SJCRH30 (cell line): ENCODE measurements at regions not wholly inside any gene's neighbourhood (a gene's known extent, or its start where the extent isn't known, plus 50 kb on each side); places are given as distances from the start of the nearest gene placed in this dataset.

Experiments
- DNase-seq, 2 experiments: peaks; one replicate each; pipeline ENCODE4 v3.0.0-alpha.2; 2015 to 2020
- H3K27ac ChIP-seq: fragments of 250-450 bp; sonication (Bioruptor Pico); 2 replicates; pipeline ENCODE4 v1.5.1; 2020; ENCODE audit warnings: mild to moderate bottlenecking, moderate library complexity
- H3K27me3 ChIP-seq: fragments of 250-450 bp; sonication (Bioruptor Pico); 2 replicates; pipeline ENCODE4 v1.5.1; 2020; ENCODE audit warnings: mild to moderate bottlenecking, moderate library complexity
- H3K36me3 ChIP-seq: fragments of 250-450 bp; sonication (Bioruptor Pico); 2 replicates; pipeline ENCODE4 v1.5.1; 2020; ENCODE audit warnings: mild to moderate bottlenecking, moderate library complexity
- H3K4me1 ChIP-seq: fragments of 250-450 bp; sonication (Bioruptor Pico); 2 replicates; pipeline ENCODE4 v1.5.1; 2020; ENCODE audit warnings: mild to moderate bottlenecking, moderate library complexity
- H3K4me3 ChIP-seq: fragments of 250-450 bp; sonication (Bioruptor Pico); 2 replicates; pipeline ENCODE4 v1.5.1; 2020; ENCODE audit warnings: mild to moderate bottlenecking, moderate library complexity
- H3K9me3 ChIP-seq: fragments of 250-450 bp; sonication (Bioruptor Pico); replicated peaks from 2 replicates; pipeline ENCODE4 v1.5.1; 2020; ENCODE audit warnings: mild to moderate bottlenecking, moderate library complexity

- no peaks in the 10 kb centered on the region for H3K36me3 ChIP-seq
- DNase-seq: no peak
- no peak overlapping the region for H3K27ac ChIP-seq
- no peaks in the 10 kb centered on the region for H3K4me1 ChIP-seq
- H3K27me3 ChIP-seq: no peaks in the 10 kb centered on the region
- H3K4me3 ChIP-seq: no peak overlapping the region
- H3K9me3 ChIP-seq: 0 out of 2 replicates have a peak, but pooled peaks cover 4% of the 10 kb centered on the region
Observed at GRCh38 chr5:174400461-174400860, 323.9 kb upstream of the MSX2 start.

- no peak for DNase-seq
- Histone ChIP-seq H3K4me3 (no peak overlapping the region), H3K4me1 (no peaks in the 10 kb centered on the region), H3K9me3 (0 out of 2 replicates have a peak, but pooled peaks cover 4% of the 10 kb centered on the region), H3K36me3 (no peaks in the 10 kb centered on the region), H3K27ac (no peak overlapping the region), H3K27me3 (no peaks in the 10 kb centered on the region)
Observed at GRCh38 chr5:174401793-174402192, 322.6 kb upstream of the MSX2 start.

GRCh38 chr5:174402222-174402812 is 322.1 kb upstream of the MSX2 start:
- Histone ChIP-seq H3K27ac (no peak overlapping the region), H3K36me3 (no peaks in the 10 kb centered on the region), H3K4me1 (no peaks in the 10 kb centered on the region), H3K4me3 (no peak overlapping the region), H3K27me3 (no peaks in the 10 kb centered on the region), H3K9me3 (0 out of 2 replicates have a peak, but pooled peaks cover 4% of the 10 kb centered on the region)
- peak in 1 of 2 experiments; percentile 17 for DNase-seq

GRCh38 chr5:174404848-174405247 is 319.5 kb upstream of the MSX2 start:
- H3K9me3 ChIP-seq: no peaks in the 10 kb centered on the region

GRCh38 chr5:174409070-174409469 is 315.3 kb upstream of the MSX2 start:
- Histone ChIP-seq H3K36me3 (no peaks in the 10 kb centered on the region), H3K27me3 (no peaks in the 10 kb centered on the region), H3K4me3 (no peak overlapping the region), H3K4me1 (no peaks in the 10 kb centered on the region), H3K27ac (no peak overlapping the region), H3K9me3 (no peaks in the 10 kb centered on the region)
- DNase-seq: no peak

More at GRCh38 chr5:174404848-174405247, 319.5 kb upstream of the MSX2 start:
- H3K4me1 ChIP-seq: no peaks in the 10 kb centered on the region
- no peaks in the 10 kb centered on the region for H3K36me3 ChIP-seq
- no peak overlapping the region for H3K27ac ChIP-seq
- no peak overlapping the region for H3K4me3 ChIP-seq
- no peak for DNase-seq
- no peaks in the 10 kb centered on the region for H3K27me3 ChIP-seq

- no peaks in the 10 kb centered on the region for H3K36me3 ChIP-seq
- H3K9me3 ChIP-seq: no peaks in the 10 kb centered on the region
- H3K27ac ChIP-seq: no peak overlapping the region
- no peak overlapping the region for H3K4me3 ChIP-seq
- DNase-seq: no peak
- no peaks in the 10 kb centered on the region for H3K27me3 ChIP-seq
- H3K4me1 ChIP-seq: no peaks in the 10 kb centered on the region
Observed at GRCh38 chr5:174409971-174410370, 314.4 kb upstream of the MSX2 start.

- no peak overlapping the region for H3K27ac ChIP-seq
Observed at GRCh38 chr5:174410716-174411478, 313.5 kb upstream of the MSX2 start.

GRCh38 chr5:174411479-174411819 is 312.9 kb upstream of the MSX2 start:
- no peaks in the 10 kb centered on the region for H3K4me1 ChIP-seq
- H3K4me3 ChIP-seq: no peak overlapping the region
- no peak overlapping the region for H3K27ac ChIP-seq
- no peak for DNase-seq
- no peaks in the 10 kb centered on the region for H3K9me3 ChIP-seq
- H3K27me3 ChIP-seq: no peaks in the 10 kb centered on the region
- no peaks in the 10 kb centered on the region for H3K36me3 ChIP-seq

More at GRCh38 chr5:174410716-174411478, 313.5 kb upstream of the MSX2 start:
- no peak for DNase-seq
- Histone ChIP-seq H3K36me3 (no peaks in the 10 kb centered on the region), H3K27me3 (no peaks in the 10 kb centered on the region), H3K9me3 (no peaks in the 10 kb centered on the region), H3K4me1 (no peaks in the 10 kb centered on the region), H3K4me3 (no peak overlapping the region)

GRCh38 chr5:174412374-174412773 is 312.0 kb upstream of the MSX2 start:
- Histone ChIP-seq H3K4me3 (no peak overlapping the region), H3K4me1 (no peaks in the 10 kb centered on the region), H3K27me3 (no peaks in the 10 kb centered on the region), H3K27ac (no peak overlapping the region), H3K36me3 (no peaks in the 10 kb centered on the region), H3K9me3 (no peaks in the 10 kb centered on the region)
- no peak for DNase-seq

GRCh38 chr5:174412941-174413340 is 311.4 kb upstream of the MSX2 start:
- H3K9me3 ChIP-seq: no peaks in the 10 kb centered on the region
- no peak for DNase-seq
- H3K4me3 ChIP-seq: no peak overlapping the region
- H3K4me1 ChIP-seq: no peaks in the 10 kb centered on the region
- H3K27me3 ChIP-seq: no peaks in the 10 kb centered on the region
- no peak overlapping the region for H3K27ac ChIP-seq
- H3K36me3 ChIP-seq: no peaks in the 10 kb centered on the region

- H3K9me3 ChIP-seq: no peaks in the 10 kb centered on the region
- no peak overlapping the region for H3K27ac ChIP-seq
- peak in 1 of 2 experiments; percentile 13 for DNase-seq
- H3K4me1 ChIP-seq: no peaks in the 10 kb centered on the region
- no peaks in the 10 kb centered on the region for H3K36me3 ChIP-seq
- no peaks in the 10 kb centered on the region for H3K27me3 ChIP-seq
- no peak overlapping the region for H3K4me3 ChIP-seq
Observed at GRCh38 chr5:174413567-174414314, 310.6 kb upstream of the MSX2 start.

GRCh38 chr5:174414315-174414710 is 310.1 kb upstream of the MSX2 start:
- Histone ChIP-seq H3K4me3 (no peak overlapping the region), H3K27ac (no peak overlapping the region), H3K27me3 (no peaks in the 10 kb centered on the region), H3K4me1 (no peaks in the 10 kb centered on the region), H3K36me3 (no peaks in the 10 kb centered on the region), H3K9me3 (no peaks in the 10 kb centered on the region)
- DNase-seq: no peak

GRCh38 chr5:174418809-174419539 is 305.4 kb upstream of the MSX2 start:
- no peak overlapping the region for H3K27ac ChIP-seq
- no peak for DNase-seq
- no peaks in the 10 kb centered on the region for H3K9me3 ChIP-seq
- no peak overlapping the region for H3K4me3 ChIP-seq
- H3K27me3 ChIP-seq: no peaks in the 10 kb centered on the region
- peaks cover 12% of the 10 kb centered on the region for H3K4me1 ChIP-seq
- H3K36me3 ChIP-seq: no peaks in the 10 kb centered on the region

- H3K9me3 ChIP-seq: no peaks in the 10 kb centered on the region
- no peaks in the 10 kb centered on the region for H3K27me3 ChIP-seq
- H3K27ac ChIP-seq: no peak overlapping the region
- no peaks in the 10 kb centered on the region for H3K36me3 ChIP-seq
- peak; percentile 85 to 90 for DNase-seq
- peaks cover 19% of the 10 kb centered on the region for H3K4me1 ChIP-seq
- H3K4me3 ChIP-seq: no peak overlapping the region
Observed at GRCh38 chr5:174419540-174420132, 304.7 kb upstream of the MSX2 start.
